Adrenal gland (tissue), 9 donors: ENCODE measurements at regions not wholly inside any gene's neighbourhood (a gene's known extent, or its start where the extent isn't known, plus 50 kb on each side); places are given as distances from the start of the nearest gene placed in this dataset.

Experiments used
- DNase-seq, 7 donors: peaks; one replicate each; pipeline ENCODE4 v3.0.0-alpha.2; 2019 to 2020
- H3K27ac ChIP-seq, 5 donors: fragments of 200-600 bp; sonication (generic) in 4 of 5; 1 replicate in 3 of 5; 2 replicates in 2 of 5; pipeline versions ENCODE4 v1.5.1 to v1.8.0; 2016 to 2020; ENCODE audit warnings: mild to moderate bottlenecking in 1 of 5
- H3K27me3 ChIP-seq: fragments of 200-600 bp; 2 replicates; pipeline ENCODE4 v1.8.0; 2021
- H3K36me3 ChIP-seq, 2 donors: fragments of 200-600 bp; replicated peaks in 1 of 2; 1 replicate in 1 of 2; 2 replicates in 1 of 2; pipeline versions ENCODE4 v1.5.1 to v1.8.0; 2018 to 2022
- H3K4me1 ChIP-seq, 2 donors: fragments of 200-600 bp; replicated peaks in 1 of 2; 1 replicate in 1 of 2; 2 replicates in 1 of 2; pipeline versions ENCODE4 v1.5.1 to v1.8.0; 2018 to 2021
- H3K4me3 ChIP-seq, 4 donors: fragments of 200-600 bp; sonication (generic) in 3 of 4; one replicate each; pipeline ENCODE4 v1.5.1; 2016 to 2018
- H3K9me3 ChIP-seq, 3 donors: fragments of 200-600 bp; sonication (generic) in 1 of 3; replicated peaks in 1 of 3; 1 replicate in 2 of 3; 2 replicates in 1 of 3; pipeline versions ENCODE4 v1.5.1 to v1.8.0; 2016 to 2021
- CTCF ChIP-seq, 6 experiments: fragments of 450-650 bp in 4 of 6; fragments of 200-600 bp in 2 of 6; sonication (generic) in 1 of 6; IDR thresholded peaks; 1 replicate in 5 of 6; 2 replicates in 1 of 6; pipeline versions ENCODE4 v1.5.1 to v1.8.0; 2016 to 2021; ENCODE audit warnings: antibody characterized with exemption in 6 of 6, mild to moderate bottlenecking in 2 of 6, moderate library complexity in 1 of 6
- POLR2A ChIP-seq, 2 donors: fragments of 450-650 bp; IDR thresholded peaks; one replicate each; pipeline ENCODE4 v1.6.1; 2017; ENCODE audit warnings: antibody characterized with exemption in 2 of 2, mild to moderate bottlenecking in 2 of 2, moderate library complexity in 1 of 2
- WGBS, 4 donors: extraction: QIAGEN DNeasy Blood & Tissue Kit in 2 of 4; methylation state at CpG; one replicate each; pipeline versions ENCODE4 v1.1.5 to v1.1.7; 2013 to 2017; 5-methylcytosine and 5-hydroxymethylcytosine counted together
- intact Hi-C, 2 donors: fragments of 100-400 bp; cut with DNase I; formaldehyde crosslinking; loops; one replicate each; pipeline versions ENCODE4 v1.14.1 to v1.15.0; 2022 to 2023
- donor health status: healthy with polysubstance abuse.
- donor health status: Bipolar disorder and iron deficiency.
- donor health status: DM: yes; HTN: yes; CAD: no.
- donor health status: DM: no; HTN: no; CAD: no.
- donor health status: DM: no; HTN: no; CAD: no.

- TF ChIP-seq POLR2A (IDR thresholded peaks at IDR 0.05) (no peak), CTCF (IDR thresholded peaks at IDR 0.05) (no peak)
- Histone ChIP-seq H3K27me3 (no peaks in the 10 kb centered on the region), H3K27ac (no peak overlapping the region), H3K9me3 (no peaks in the 10 kb centered on the region), H3K4me1 (no peaks in the 10 kb centered on the region), H3K4me3 (no peak overlapping the region), H3K36me3 (no peaks in the 10 kb centered on the region)
- no peak for DNase-seq
- intact Hi-C loops, result no loop called here
- WGBS, 4 donors, result 83 to 89% (median 86%) methylated on average over 5 of the region's 5 CpGs
These were observed 458.5 kb downstream of the MED13L start for GRCh38 chr12:115818973-115819372.

GRCh38 chr12:115817389-115817788 lies 460.1 kb downstream of the MED13L start:
- DNase-seq, result peak in 3 of 7 donors; percentile 10 to 62 (median 22)
- Histone ChIP-seq H3K4me3 (no peak overlapping the region), H3K9me3 (no peaks in the 10 kb centered on the region), H3K27ac (peak overlapping the region in 1 of 5 donors; percentile 58), H3K27me3 (no peaks in the 10 kb centered on the region), H3K36me3 (no peaks in the 10 kb centered on the region), H3K4me1 (no peaks in the 10 kb centered on the region)
- 63 to 78% (median 69%) methylated on average over 9 of the region's 9 CpGs for WGBS, 4 donors
- no peak for TF ChIP-seq POLR2A (IDR thresholded peaks at IDR 0.05)
- no peak for TF ChIP-seq CTCF (IDR thresholded peaks at IDR 0.05)
- intact Hi-C loops, result no loop called here

GRCh38 chr12:115815924-115816323 lies 461.6 kb downstream of the MED13L start:
- Histone ChIP-seq H3K9me3 (no peaks in the 10 kb centered on the region), H3K4me3 (no peak overlapping the region), H3K4me1 (no peaks in the 10 kb centered on the region), H3K36me3 (no peaks in the 10 kb centered on the region), H3K27me3 (no peaks in the 10 kb centered on the region), H3K27ac (no peak overlapping the region)
- 79 to 92% (median 91%) methylated on average over 7 of the region's 7 CpGs for WGBS, 4 donors
- TF ChIP-seq CTCF (IDR thresholded peaks at IDR 0.05), result no peak
- TF ChIP-seq POLR2A (IDR thresholded peaks at IDR 0.05), result no peak
- DNase-seq, result no peak
- intact Hi-C loops, result no loop called here

GRCh38 chr12:115813256-115813655 lies 464.2 kb downstream of the MED13L start:
- TF ChIP-seq CTCF (IDR thresholded peaks at IDR 0.05), result no peak
- TF ChIP-seq POLR2A (IDR thresholded peaks at IDR 0.05), result no peak
- 64 to 92% (median 80%) methylated on average over 2 of the region's 2 CpGs for WGBS, 4 donors
- H3K36me3 ChIP-seq, result no peaks in the 10 kb centered on the region
- H3K9me3 ChIP-seq, result no peaks in the 10 kb centered on the region
- H3K4me3 ChIP-seq, result no peak overlapping the region
- H3K27me3 ChIP-seq, result no peaks in the 10 kb centered on the region
- H3K27ac ChIP-seq, result peak overlapping the region in 1 of 5 donors; percentile 22
- H3K4me1 ChIP-seq, result no peaks in the 10 kb centered on the region
- DNase-seq, result no peak
- intact Hi-C loops, result no loop called here
